Cardiac septum (tissue), 1 donor: ENCODE measurements at regions not wholly inside any gene's neighbourhood (a gene's known extent, or its start where the extent isn't known, plus 50 kb on each side); places are given as distances from the start of the nearest gene placed in this dataset.
"Not testable (repeated sequence)": the region's sequence is repeated elsewhere in the genome, so short reads cannot be mapped to it uniquely, and the experiment has no call there.

Source experiments
- DNase-seq: peaks from one replicate; pipeline ENCODE4 v3.0.0-alpha.2; 2020; ENCODE audit warnings: low spot score
- intact Hi-C: fragments of 100-400 bp; cut with DNase I; formaldehyde crosslinking; loops from one replicate; pipeline ENCODE4 v1.14.0; 2022
- donor health status: DM: no; HTN: no; CAD: no.

DNA sequence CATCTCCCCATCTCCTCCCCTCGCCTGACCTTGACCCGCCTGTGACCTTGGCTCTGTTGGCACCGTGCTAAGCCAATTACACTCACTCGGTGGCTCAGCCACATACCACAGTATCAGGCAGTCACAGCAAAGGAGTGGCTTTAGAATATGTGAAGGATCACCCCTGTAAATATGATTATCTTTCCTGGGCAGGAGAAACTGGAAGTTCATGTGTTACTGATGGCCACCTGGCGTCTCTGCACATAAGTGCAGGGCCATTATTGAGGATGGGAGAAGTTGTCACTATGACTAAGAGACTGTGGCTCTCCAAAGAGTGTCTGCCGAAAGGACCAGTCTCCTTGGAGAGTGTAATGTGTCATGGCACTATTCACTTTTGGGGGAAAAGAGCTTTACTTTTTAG lies 116.9 kb upstream of the S1PR3 start:
- DNase-seq: no peak
- intact Hi-C loops: loop anchor here (5.0 to 10.0 kb wide), 4 partner anchors 50 to 150 kb away; no protein-coding TSS in a partner anchor

- intact Hi-C loops: loop anchor here (10.0 kb wide), 2 partner anchors 49 to 151 kb away; no protein-coding TSS in a partner anchor
- DNase-seq: no peak
These were observed 115.7 kb upstream of the S1PR3 start for GRCh38 chr9:88875400-88876120.

GRCh38 chr9:88880199-88880598 lies 111.1 kb upstream of the S1PR3 start:
- DNase-seq: peak; percentile 65
- intact Hi-C loops: no loop called here

DNA sequence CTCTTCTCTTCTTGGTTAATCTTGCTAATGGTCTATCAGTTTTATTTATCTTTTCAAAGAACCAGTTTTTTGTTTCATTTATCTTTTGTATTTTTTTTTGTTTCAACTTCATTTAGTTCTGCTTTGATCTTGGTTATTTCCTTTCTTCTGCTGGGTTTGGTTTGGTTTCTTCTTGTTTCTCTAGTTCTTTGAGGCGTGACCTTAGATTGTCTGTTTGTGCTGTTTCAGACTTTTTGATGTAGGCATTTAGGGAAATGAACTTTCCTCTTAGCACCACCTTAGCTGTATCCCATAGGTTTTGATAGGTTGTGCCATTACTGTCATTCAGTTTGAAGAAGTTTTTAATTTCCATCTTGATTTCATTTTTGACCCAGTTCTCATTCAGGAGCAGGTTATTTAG lies 107.0 kb upstream of the S1PR3 start:
- DNase-seq, intact Hi-C loops: not testable (repeated sequence)

- DNase-seq, intact Hi-C loops: not testable (repeated sequence)
These were observed 104.5 kb upstream of the S1PR3 start for GRCh38 chr9:88886762-88887161.

GRCh38 chr9:88889386-88889785 lies 101.9 kb upstream of the S1PR3 start:
- intact Hi-C loops: no loop called here
- DNase-seq: no peak

DNA sequence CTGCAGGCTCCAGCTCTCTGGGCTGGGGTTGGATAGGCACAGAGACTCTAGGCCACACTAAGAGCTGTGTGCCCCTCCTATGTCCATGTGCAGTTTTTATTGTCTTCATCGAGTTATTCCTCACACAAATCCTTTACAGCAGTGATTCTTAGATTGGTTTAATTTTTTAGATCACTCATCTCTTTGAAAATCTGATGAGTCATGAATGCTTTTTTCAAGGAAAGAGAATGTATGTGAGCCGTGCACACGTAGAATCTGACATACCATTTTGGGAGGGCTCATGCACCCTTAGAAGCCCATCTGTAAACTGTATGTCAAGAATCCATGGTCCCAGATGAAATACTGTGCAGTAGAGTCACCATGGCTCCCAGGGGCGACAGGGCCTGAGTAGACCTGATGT lies 100.7 kb upstream of the S1PR3 start:
- no peak for DNase-seq
- intact Hi-C loops: no loop called here

GRCh38 chr9:88891040-88891439 lies 100.2 kb upstream of the S1PR3 start:
- no peak for DNase-seq
- intact Hi-C loops: no loop called here

DNA sequence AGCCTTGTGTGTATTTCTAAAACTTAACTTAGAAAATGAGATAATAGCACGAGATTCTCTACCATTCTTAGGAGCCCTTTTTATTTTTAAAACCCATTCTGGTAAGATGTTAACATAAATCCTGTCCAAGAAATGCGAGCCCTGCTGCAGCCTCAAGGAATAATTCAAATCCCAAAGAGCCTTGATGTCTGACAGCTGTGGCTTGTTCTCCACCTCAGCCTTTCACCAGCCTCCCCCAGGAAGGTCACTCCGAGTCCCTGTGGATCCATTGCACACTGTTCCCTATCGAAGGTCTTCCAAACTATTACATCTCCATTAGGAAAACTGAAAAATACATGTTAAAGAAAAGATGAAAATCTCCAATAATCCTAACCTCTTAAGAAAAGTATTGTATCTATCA lies 98.5 kb upstream of the S1PR3 start:
- intact Hi-C loops: no loop called here
- DNase-seq: no peak

- intact Hi-C loops: no loop called here
- DNase-seq: no peak
These were observed 94.2 kb upstream of the S1PR3 start for GRCh38 chr9:88897081-88897480.

GRCh38 chr9:88898039-88898720 lies 93.1 kb upstream of the S1PR3 start:
- no peak for DNase-seq
- intact Hi-C loops: no loop called here

DNA sequence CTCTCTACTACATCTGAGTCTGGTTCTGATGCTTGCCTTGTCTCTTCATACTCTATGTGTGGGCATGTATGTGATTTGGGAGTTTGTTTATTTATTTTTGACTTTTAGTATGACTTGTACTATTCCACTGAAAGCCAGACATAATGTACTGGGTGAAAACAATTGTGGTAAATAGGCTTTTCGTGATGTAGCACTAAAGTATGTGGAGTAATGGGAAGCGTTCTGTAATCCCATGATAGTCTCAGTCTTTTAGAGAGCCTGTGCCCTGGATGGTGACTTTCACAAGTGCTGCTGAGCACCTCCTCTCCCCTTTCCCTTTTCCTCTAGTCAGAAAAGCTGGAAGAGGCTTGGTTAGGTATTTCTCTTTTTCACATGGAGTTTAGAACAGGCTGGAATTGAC lies 85.8 kb upstream of the S1PR3 start:
- intact Hi-C loops: no loop called here
- no peak for DNase-seq

DNA sequence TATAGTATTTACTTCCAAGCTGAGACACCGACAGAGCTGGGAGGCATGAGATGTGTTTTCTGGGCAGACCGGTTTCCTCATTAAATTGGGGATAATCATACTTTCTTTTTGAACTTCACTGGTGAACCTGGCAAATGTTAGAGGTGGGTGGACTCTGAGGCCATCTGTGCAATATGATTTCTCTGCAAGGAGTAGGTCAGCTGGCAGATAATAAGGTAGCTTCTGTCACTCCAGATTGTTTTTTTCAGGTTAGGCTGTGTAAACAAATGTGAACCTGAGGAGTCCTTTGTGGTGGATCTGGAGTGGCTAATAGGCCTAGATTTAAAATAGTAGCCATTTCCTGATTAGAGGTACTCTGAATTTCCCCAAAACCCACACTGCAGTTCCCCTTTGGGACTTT lies 75.4 kb upstream of the S1PR3 start:
- DNase-seq: no peak
- intact Hi-C loops: no loop called here

- intact Hi-C loops: no loop called here
- no peak for DNase-seq
These were observed 74.4 kb upstream of the S1PR3 start for GRCh38 chr9:88916894-88917293.

GRCh38 chr9:88917375-88917774 lies 73.9 kb upstream of the S1PR3 start:
- intact Hi-C loops: no loop called here
- DNase-seq: no peak

- DNase-seq, intact Hi-C loops: not testable (repeated sequence)
These were observed 72.7 kb upstream of the S1PR3 start for GRCh38 chr9:88918537-88918936.

- no peak for DNase-seq
- intact Hi-C loops: loop anchor here (10.0 kb wide), 1 partner anchor 46 kb away; no protein-coding TSS in a partner anchor
These were observed 70.6 kb upstream of the S1PR3 start for GRCh38 chr9:88920645-88921044.

GRCh38 chr9:88922091-88922490 lies 69.2 kb upstream of the S1PR3 start:
- DNase-seq: no peak
- intact Hi-C loops: loop anchor here (10.0 kb wide), 1 partner anchor 47 kb away; no protein-coding TSS in a partner anchor

GRCh38 chr9:88923092-88923491 lies 68.2 kb upstream of the S1PR3 start:
- intact Hi-C loops: loop anchor here (10.0 kb wide), 1 partner anchor 48 kb away; no protein-coding TSS in a partner anchor

DNA sequence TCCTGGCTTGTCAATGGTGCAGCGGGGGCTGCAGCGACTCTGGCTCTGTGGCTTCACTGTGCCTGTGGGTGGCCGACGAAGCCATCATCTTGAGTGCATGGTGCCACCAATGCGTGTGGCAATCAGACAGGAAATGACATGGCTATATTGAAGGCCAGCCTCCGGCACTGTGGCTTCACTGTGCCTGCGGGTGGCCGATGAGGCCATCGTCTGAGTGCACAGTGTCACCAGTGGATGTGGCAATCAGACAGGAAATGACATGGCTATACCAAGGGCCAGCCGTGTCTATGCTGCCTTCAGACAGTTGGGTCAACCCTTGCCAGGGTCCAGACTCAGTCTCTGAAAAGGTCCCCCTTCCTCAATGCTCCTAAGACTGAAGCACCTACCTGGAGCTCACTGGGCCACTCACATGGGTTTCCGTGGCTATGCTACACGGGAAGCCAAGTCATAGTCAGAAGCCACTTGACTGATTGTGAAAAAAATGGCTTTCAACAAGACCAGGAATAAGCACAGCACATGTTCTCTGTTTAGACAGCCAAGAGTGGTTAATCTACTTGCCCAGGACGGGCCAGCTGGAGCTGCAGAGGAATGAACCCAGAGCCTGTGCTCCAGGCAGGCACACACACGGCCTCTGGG lies 67.5 kb upstream of the S1PR3 start:
- DNase-seq: peak; percentile 80
- intact Hi-C loops: loop anchor here (10.0 kb wide), 1 partner anchor 49 kb away; no protein-coding TSS in a partner anchor

More at GRCh38 chr9:88923092-88923491, 68.2 kb upstream of the S1PR3 start:
- no peak for DNase-seq
